GM21447 (cell line): ENCODE measurements at regions not wholly inside any gene's neighbourhood (a gene's known extent, or its start where the extent isn't known, plus 50 kb on each side); places are given as distances from the start of the nearest gene placed in this dataset.
"Not testable (repeated sequence)": the region's sequence is repeated elsewhere in the genome, so short reads cannot be mapped to it uniquely, and the experiment has no call there.

Experiments
- ATAC-seq: cut with Tn5 transposase; IDR thresholded peaks from one replicate; pipeline ENCODE4 v1.9.1; 2021; ENCODE audit not compliant: unreplicated experiment

GRCh38 chr12:28973491-28973890 lies 175.6 kb upstream of the FAR2 start:
- ATAC-seq = no peak

- no peak for ATAC-seq
Measured at GRCh38 chr12:28974166-28974565, 174.9 kb upstream of the FAR2 start.

GRCh38 chr12:28974883-28975282 lies 174.2 kb upstream of the FAR2 start:
- no peak for ATAC-seq

DNA sequence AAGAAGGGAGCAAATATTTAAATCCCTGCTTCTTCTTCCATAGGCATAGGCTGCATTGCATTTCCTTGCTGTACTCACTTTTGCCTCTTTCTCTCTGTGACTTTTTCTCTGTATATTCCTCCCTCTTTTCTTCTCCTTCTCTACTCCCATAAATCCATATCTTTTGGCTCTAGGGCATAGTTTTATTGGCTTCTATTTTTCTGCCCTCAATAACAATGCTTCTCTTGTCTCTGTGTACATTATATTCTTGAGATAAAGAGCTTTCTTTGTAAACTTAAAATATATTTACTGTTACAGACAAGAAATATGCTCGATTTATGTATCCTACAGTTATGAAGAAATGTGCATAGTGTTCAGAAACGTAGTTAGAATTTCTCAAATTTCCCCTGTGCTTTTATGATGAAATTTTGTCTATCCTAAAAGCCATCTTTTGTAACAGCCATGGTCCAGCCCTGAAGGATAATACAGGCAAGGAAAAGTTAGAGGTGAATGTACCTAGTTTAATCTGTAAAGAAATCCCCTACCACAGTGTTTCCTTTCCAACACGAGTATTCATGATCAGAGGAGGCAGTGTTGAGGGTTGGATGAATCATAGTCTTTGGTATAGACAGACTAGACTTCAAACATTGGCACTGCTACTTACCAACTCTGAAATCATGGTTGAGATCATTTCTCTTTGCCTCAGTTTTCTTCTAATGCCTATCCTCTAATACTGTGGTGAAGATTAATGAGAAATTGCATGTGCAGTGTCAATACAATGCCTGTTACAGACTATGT lies 173.3 kb upstream of the FAR2 start:
- ATAC-seq = no peak

GRCh38 chr12:28980436-28980835 lies 168.6 kb upstream of the FAR2 start:
- no peak for ATAC-seq

- ATAC-seq = no peak
Measured at GRCh38 chr12:28987538-28988324, 161.3 kb upstream of the FAR2 start.

DNA sequence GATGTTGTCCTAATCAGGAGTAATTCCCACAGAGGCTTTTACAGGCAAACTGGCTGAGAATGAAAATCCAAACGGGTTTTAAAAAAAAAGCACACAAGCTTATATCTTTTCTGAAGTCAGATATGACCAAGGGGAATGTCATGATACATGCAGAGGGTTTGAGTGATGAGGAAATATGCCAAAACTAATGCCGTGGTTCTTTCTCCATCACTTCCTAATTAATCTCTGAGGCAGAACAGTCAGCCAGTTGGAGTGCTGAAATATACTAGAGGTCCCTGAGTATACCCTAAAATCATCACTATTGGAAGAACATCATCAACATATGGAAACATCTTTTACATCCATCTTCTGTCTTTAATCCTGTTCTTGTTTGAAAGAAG lies 160.8 kb upstream of the FAR2 start:
- ATAC-seq = no peak

GRCh38 chr12:28991626-28992025 lies 157.5 kb upstream of the FAR2 start:
- ATAC-seq = no peak

- ATAC-seq = no peak
Measured at GRCh38 chr12:28993720-28994119, 155.4 kb upstream of the FAR2 start.

DNA sequence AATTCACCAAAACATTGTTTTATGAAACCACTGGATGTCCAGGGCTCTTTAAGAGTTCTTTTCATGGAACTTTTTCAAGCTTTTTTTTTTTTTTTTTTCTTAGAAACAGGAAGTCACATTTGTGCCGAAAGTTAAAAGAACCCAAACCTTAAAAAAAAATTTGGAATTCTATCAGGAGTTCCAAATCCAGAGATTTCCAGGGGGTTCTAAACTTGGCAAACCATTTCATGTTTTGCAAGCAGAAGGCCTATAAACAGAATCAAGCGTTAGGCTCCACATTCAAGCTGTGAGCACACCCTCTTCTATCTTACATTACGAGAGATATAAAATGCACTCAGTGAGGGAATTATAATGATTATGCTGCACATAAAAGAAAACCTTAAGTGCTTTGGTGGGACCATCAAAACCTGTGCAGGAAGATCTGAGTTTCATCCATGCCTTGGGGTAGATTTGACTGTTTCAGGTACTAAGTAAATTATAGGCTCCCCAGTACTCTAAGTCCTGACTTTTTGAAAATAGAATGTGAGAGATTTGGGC lies 154.8 kb upstream of the FAR2 start:
- no peak for ATAC-seq

DNA sequence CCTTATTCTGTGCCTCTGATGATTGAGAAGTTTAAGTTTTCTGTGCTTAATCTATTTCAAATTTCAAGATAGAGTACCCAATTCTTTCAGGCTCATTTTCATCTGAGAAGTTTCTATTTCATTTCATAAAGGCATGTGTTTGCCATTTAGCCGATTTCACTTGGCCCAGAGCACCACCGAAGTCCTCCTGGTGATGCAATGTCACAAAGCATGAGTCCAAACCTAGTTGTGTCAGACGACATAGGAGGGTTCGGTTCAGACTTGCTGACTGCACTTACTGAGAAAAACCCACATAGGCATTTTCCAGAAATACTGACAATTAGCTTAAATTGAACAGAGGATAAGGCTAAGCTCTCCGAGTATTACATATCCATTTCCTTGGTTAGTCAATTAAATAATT lies 152.4 kb upstream of the FAR2 start:
- no peak for ATAC-seq

GRCh38 chr12:28998662-28999120 lies 150.4 kb upstream of the FAR2 start:
- ATAC-seq = no peak

DNA sequence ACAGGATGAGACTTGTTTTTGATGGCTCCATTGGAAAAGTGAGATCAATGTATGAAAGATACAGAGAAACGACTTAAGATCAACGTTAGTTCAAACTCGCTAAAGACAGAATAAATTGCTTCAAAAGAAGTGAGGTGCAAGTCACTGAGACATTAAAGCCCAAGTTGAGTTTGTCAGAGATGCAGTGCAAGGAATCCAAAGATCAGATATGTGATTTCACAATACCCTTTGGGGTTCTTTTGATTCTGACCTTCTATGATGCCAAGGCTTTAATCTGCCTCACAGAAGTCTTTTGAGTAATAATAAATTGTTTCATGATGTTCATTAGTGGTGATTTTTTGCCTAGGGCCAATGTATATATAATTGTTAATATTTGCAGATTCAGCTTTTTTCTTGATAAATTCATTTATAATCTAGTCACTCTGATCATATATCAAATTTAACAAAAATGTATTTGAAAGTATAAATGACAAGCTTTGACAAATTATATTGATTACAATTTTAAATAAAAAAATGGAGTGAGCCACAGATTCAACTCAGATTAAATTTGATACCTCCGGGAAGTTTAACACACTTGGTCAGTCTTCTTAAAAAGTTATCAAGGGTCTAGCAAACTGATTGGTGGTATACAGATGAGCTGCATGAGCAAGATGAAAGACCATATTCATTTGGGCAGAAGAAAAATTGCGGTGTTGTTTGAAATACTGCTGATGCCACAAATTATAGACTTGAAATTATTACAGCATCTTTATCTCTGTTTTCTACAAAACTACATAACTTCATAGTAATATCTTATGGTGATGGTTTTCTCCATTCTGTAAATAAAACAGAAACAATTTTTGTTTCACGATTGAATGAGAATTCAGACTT lies 144.8 kb upstream of the FAR2 start:
- ATAC-seq = no peak

GRCh38 chr12:29004936-29005304 lies 144.2 kb upstream of the FAR2 start:
- no peak for ATAC-seq

DNA sequence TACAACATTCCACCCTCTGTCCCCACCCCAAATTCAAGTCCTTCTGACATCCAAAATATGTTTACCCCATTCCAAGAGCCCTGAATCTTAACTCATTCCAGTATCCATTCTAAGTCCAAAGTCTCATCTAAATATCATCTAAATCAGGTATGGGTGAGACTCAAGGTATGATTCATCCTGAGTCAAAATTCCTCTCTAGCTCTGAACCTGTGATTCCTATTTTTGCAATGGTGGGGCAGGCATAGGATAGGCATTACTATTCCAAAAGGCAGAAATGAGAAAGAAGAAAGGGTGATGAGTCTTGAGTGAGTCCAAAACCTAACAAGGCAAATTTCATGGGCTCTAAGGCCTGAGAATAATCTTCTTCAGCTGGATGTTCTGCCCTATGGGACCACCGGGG lies 140.3 kb upstream of the FAR2 start:
- ATAC-seq = no peak

DNA sequence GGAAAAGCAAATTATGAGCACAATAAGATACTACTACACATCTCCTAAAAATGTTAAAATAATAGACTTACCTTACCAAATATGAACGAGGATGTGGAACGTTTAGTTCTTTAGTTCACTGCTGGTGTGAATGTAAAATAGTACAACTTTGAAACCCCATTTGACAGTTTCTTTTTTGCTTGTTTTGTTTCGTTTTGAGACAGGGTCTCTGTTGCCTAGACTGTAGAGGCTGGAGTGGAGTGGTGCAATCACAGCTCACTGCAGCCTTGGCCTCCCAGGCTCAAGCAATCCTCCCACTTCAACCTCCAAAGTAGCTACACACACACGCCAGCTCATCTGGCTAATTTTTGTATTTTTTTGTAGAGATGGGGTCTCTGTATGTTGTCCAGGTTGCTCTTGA lies 136.4 kb upstream of the FAR2 start:
- ATAC-seq = no peak

GRCh38 chr12:29017532-29017931 lies 131.5 kb upstream of the FAR2 start:
- ATAC-seq = not testable (repeated sequence)

DNA sequence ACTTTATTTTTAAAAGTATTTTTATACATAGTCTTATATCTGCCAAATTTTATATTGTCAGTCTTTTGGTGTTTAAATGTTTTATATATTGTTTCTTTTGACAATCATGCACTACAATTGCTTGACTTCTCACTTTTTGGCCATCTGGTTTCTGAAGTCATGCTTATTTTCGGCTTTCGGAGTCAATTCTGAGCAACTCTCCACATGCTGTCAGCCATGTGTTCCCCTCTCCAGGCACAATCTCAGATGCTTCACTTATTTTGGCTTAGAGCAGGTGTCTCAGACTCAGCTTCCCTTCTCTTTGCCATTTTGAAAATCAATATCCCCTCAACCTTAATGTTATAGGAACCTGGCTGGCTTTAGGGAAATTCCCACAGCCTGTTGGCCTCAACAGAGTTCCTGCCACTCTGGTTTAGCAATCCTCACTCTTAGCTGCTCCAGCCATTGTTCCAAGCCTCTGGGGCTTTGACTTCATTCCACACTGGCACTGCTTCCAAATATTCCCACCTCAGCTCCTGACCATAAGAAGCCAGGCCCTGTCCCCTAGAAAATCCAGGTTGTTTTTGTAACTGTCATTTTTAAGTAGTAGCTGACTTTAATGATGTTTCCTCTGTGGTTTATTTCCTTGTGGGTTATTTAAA lies 125.5 kb upstream of the FAR2 start:
- no peak for ATAC-seq

GRCh38 chr12:29024117-29024516 lies 125.0 kb upstream of the FAR2 start:
- no peak for ATAC-seq

DNA sequence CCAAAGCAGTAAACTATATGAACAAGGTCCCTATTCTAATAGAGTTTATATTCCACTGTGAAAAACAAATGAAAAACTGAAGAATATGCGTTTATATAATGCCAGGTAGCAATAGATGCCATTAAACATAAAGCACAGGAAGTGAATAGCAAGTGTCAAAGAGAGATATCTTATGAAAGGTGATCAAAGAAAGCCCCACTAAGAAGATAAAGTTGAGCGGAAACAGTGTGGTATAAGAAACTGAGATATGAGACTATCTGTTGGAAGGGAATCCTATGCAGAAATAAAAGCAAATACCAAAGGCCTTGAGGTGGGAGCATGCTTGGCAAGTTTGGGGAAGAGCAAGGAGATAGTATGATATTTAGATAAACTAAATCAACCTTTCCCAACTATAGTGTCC lies 123.1 kb upstream of the FAR2 start:
- no peak for ATAC-seq

DNA sequence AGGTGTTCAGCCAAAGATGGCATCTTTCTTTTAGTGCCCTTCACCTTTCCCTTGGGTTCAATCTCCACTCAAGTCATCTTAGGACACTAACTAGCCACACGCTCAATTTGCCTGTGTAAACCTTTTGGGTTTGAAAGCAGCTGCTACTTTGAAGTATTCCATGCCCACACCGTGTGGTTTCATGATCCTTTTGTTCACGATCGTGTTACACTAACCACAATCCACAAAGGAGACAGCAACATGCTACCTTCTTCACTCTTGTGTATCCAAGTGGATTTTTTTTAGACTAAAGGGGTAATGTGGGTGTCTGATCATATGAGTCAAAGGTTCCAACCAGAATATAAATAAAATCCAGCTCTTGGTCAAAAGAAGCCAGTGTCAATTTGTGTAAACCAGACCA lies 122.7 kb upstream of the FAR2 start:
- no peak for ATAC-seq
